ENCODE measurements at regions not wholly inside any gene's neighbourhood (a gene's known extent, or its start where the extent isn't known, plus 50 kb on each side); places are given as distances from the start of the nearest gene placed in this dataset.
"Not testable (repeated sequence)": the region's sequence is repeated elsewhere in the genome, so short reads cannot be mapped to it uniquely, and the experiment has no call there.

GRCh38 chr4:38529189-38530115 lies 134.5 kb upstream of the KLF3 start:
- no peak for TF ChIP-seq CTCF (conservative IDR thresholded peaks at IDR 0.05)
- TF ChIP-seq ZFX (IDR thresholded peaks at IDR 0.05), result no peak
- peak overlapping the region; percentile 76 for H3K27ac ChIP-seq

- TF ChIP-seq ZFX (IDR thresholded peaks at IDR 0.05) (no peak), CTCF (conservative IDR thresholded peaks at IDR 0.05) (no peak)
- H3K27ac ChIP-seq, result no peak overlapping the region
These were observed 133.5 kb upstream of the KLF3 start for GRCh38 chr4:38530486-38530885.

GRCh38 chr4:38531141-38531727 lies 132.8 kb upstream of the KLF3 start:
- no peak overlapping the region for H3K27ac ChIP-seq

GRCh38 chr4:38532908-38533499 lies 131.0 kb upstream of the KLF3 start:
- TF ChIP-seq CTCF (conservative IDR thresholded peaks at IDR 0.05), result no peak
- no peak for TF ChIP-seq ZFX (IDR thresholded peaks at IDR 0.05)
- no peak overlapping the region for H3K27ac ChIP-seq

More at GRCh38 chr4:38531141-38531727, 132.8 kb upstream of the KLF3 start:
- TF ChIP-seq CTCF (conservative IDR thresholded peaks at IDR 0.05) (no peak), ZFX (IDR thresholded peaks at IDR 0.05) (no peak)

GRCh38 chr4:38534344-38535045 lies 129.5 kb upstream of the KLF3 start:
- TF ChIP-seq CTCF (conservative IDR thresholded peaks at IDR 0.05) (no peak), ZFX (IDR thresholded peaks at IDR 0.05) (no peak)

GRCh38 chr4:38535071-38535470 lies 128.9 kb upstream of the KLF3 start:
- H3K27ac ChIP-seq, result not testable (repeated sequence)

More at GRCh38 chr4:38534344-38535045, 129.5 kb upstream of the KLF3 start:
- H3K27ac ChIP-seq, result no peak overlapping the region

GRCh38 chr4:38535717-38536116 lies 128.3 kb upstream of the KLF3 start:
- TF ChIP-seq CTCF (conservative IDR thresholded peaks at IDR 0.05) (no peak), ZFX (IDR thresholded peaks at IDR 0.05) (no peak)
- no peak overlapping the region for H3K27ac ChIP-seq

Data from C4-2B (cell line).